AG20443 (cell line): ENCODE measurements at regions not wholly inside any gene's neighbourhood (a gene's known extent, or its start where the extent isn't known, plus 50 kb on each side); places are given as distances from the start of the nearest gene placed in this dataset.
"Not testable (repeated sequence)": the region's sequence is repeated elsewhere in the genome, so short reads cannot be mapped to it uniquely, and the experiment has no call there.

Experiments used
- DNase-seq: peaks from one replicate; pipeline ENCODE4 v3.0.0; 2012; ENCODE audit warnings: low spot score, mixed read lengths

- no peak for DNase-seq
These were observed 102.6 kb downstream of the PLG start for GRCh38 chr6:160804639-160805038.

- no peak for DNase-seq
These were observed 106.2 kb downstream of the PLG start for GRCh38 chr6:160808263-160808662.

GRCh38 chr6:160810238-160810637 is 108.2 kb downstream of the PLG start:
- no peak for DNase-seq

GRCh38 chr6:160812097-160812496 is 110.1 kb downstream of the PLG start:
- no peak for DNase-seq

- no peak for DNase-seq
These were observed 116.9 kb downstream of the PLG start for GRCh38 chr6:160818934-160819333.

GRCh38 chr6:160820661-160821060 is 118.6 kb downstream of the PLG start:
- DNase-seq = not testable (repeated sequence)

GRCh38 chr6:160831739-160832138 is 129.7 kb downstream of the PLG start:
- no peak for DNase-seq

GRCh38 chr6:160832422-160832821 is 130.4 kb downstream of the PLG start:
- DNase-seq = no peak

GRCh38 chr6:160837146-160837545 is 135.1 kb downstream of the PLG start:
- DNase-seq = no peak

GRCh38 chr6:160851031-160851430 is 140.5 kb upstream of the MAP3K4 start:
- no peak for DNase-seq

- no peak for DNase-seq
These were observed 137.6 kb upstream of the MAP3K4 start for GRCh38 chr6:160853946-160854345.

GRCh38 chr6:160858886-160859285 is 132.7 kb upstream of the MAP3K4 start:
- DNase-seq = no peak

GRCh38 chr6:160859822-160860221 is 131.7 kb upstream of the MAP3K4 start:
- DNase-seq = no peak

- no peak for DNase-seq
These were observed 129.7 kb upstream of the MAP3K4 start for GRCh38 chr6:160861824-160862223.

GRCh38 chr6:160863782-160864181 is 127.8 kb upstream of the MAP3K4 start:
- DNase-seq = no peak

- no peak for DNase-seq
These were observed 120.2 kb upstream of the MAP3K4 start for GRCh38 chr6:160871320-160871719.

GRCh38 chr6:160881148-160881808 is 110.3 kb upstream of the MAP3K4 start:
- no peak for DNase-seq

- DNase-seq = no peak
These were observed 109.6 kb upstream of the MAP3K4 start for GRCh38 chr6:160882006-160882405.

- peak; percentile 43 for DNase-seq
These were observed 108.7 kb upstream of the MAP3K4 start for GRCh38 chr6:160882791-160883279.

GRCh38 chr6:160883560-160883959 is 108.0 kb upstream of the MAP3K4 start:
- DNase-seq = no peak

GRCh38 chr6:160883999-160884398 is 107.6 kb upstream of the MAP3K4 start:
- no peak for DNase-seq

GRCh38 chr6:160889148-160889547 is 102.4 kb upstream of the MAP3K4 start:
- not testable (repeated sequence) for DNase-seq

GRCh38 chr6:160891690-160892089 is 99.9 kb upstream of the MAP3K4 start:
- no peak for DNase-seq

GRCh38 chr6:160895562-160895961 is 96.0 kb upstream of the MAP3K4 start:
- no peak for DNase-seq
